GM21723 (cell line): ENCODE measurements at regions not wholly inside any gene's neighbourhood (a gene's known extent, or its start where the extent isn't known, plus 50 kb on each side); places are given as distances from the start of the nearest gene placed in this dataset.
A peak's percentile ranks its signal among the peaks of the same experiment; 100 is the strongest.

Experiments used
- ATAC-seq: cut with Tn5 transposase; IDR thresholded peaks from one replicate; pipeline ENCODE4 v1.9.1; 2021; ENCODE audit warnings: mild to moderate bottlenecking, moderate library complexity; ENCODE audit not compliant: unreplicated experiment

- no peak for ATAC-seq
These were observed 101.8 kb upstream of the ERBB4 start for GRCh38 chr2:212640428-212640827.

DNA sequence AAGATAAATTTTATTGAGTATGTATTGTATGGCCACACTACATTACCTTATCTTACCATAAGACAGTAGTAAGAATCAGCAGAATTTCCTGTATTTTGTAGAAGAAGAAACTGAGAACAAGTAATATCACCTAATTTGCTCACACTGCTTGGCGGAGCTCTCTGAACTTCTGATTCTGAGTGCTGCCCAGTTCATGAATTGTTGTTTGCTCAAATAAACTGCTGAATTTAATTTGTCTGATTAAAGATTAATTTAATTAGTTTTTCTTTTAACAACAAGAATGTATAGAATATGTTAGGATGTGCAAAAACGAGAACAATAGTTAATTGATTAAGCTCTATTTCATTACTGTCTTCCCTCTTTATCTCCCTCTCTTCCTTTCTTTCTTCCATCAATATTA lies 100.1 kb upstream of the ERBB4 start:
- ATAC-seq = no peak

DNA sequence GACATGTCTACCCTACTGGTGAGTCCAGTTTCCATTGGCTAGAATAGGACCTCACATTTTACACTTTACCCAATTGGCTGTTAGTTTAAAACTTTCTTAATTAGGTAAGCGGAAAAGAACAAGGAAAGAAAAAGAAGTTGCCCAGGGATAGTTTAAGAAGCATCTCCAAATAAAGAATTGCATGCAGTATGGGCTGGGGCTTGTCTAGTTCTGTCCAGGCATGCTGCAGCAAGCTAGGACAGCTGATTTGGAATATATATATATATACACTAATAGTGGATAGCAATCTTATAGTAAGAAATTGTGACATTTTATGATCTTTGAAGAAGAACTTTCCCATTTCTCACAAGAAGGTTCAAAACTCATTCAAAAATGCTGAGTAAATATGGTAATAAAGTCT lies 90.0 kb upstream of the ERBB4 start:
- ATAC-seq = no peak

- no peak for ATAC-seq
These were observed 87.8 kb upstream of the ERBB4 start for GRCh38 chr2:212626371-212626918.

- ATAC-seq = no peak
These were observed 81.4 kb upstream of the ERBB4 start for GRCh38 chr2:212619954-212620353.

DNA sequence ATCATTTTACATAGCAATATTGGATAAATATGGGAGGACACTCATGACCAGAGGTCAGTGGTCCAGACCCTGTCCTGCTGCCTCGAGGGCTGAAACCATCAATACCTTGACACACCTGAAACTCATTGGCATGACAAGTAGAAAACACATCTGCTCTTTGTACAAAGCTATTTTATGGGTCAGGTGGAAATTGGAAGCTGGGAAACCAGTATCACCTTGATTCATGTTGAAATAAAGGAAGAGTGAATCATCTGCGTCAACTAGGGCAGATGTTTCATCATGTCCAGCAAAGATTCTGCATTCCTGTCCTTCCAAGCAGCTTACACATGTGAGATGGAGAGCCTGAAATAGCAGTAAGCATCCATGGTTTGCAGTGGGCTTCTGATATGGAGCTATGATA lies 80.0 kb upstream of the ERBB4 start:
- no peak for ATAC-seq

- ATAC-seq = no peak
These were observed 72.3 kb upstream of the ERBB4 start for GRCh38 chr2:212610872-212611425.

DNA sequence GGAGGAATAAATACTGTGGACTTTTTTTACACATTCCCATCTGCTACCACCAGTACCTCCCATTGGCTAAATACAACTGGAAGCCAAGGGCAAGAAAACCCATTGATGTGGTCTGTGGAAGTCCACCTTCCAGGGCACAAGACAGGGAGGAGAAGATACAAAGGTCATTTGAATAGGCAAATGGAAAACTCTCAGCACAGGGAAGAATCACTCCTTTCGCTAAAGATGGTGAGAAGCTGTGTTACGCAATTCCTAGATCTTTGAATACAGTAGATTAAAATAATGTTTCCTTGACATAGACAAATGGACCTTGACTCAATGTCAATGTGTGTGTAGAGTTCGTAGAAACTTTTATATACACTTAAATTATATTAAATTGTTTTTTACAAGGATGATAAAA lies 70.9 kb upstream of the ERBB4 start:
- no peak for ATAC-seq

DNA sequence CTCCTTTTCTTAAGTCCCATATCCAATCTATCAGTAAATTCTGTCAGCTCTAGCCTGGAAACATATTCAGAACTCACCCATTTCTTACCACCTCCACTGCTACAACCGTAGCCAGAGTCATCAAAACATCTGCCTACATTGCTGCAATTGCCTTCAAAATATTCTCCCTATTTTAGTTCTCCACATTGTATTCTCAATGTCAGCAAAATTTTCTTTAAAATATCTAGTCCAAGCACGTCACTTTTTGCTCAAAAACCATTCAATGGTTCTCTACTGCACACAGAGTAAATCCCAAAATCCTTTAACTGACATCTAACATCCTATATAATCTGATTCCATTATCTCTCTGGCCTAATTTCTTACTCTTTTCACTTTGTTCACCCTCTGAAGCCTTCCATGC lies 68.5 kb upstream of the ERBB4 start:
- ATAC-seq = no peak

- ATAC-seq = no peak
These were observed 67.6 kb upstream of the ERBB4 start for GRCh38 chr2:212606232-212606631.

DNA sequence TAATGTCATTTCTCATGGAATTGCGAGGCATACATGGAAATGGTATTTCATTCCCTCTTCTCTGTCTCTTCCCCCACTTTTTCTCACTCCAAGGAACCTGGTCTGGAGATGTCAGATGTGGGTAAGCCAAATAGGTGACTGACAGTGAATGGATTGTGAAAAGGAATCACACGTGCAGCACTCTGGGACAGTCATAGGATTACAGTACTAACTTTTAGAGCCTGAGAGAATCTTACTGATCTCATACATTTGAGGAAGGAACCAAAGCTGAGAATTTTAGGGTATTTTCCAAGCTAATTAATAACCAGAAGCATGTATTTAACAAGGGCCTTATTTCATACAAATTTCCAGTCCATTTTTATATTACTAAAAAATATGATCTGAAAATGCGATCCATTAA lies 58.1 kb upstream of the ERBB4 start:
- no peak for ATAC-seq

DNA sequence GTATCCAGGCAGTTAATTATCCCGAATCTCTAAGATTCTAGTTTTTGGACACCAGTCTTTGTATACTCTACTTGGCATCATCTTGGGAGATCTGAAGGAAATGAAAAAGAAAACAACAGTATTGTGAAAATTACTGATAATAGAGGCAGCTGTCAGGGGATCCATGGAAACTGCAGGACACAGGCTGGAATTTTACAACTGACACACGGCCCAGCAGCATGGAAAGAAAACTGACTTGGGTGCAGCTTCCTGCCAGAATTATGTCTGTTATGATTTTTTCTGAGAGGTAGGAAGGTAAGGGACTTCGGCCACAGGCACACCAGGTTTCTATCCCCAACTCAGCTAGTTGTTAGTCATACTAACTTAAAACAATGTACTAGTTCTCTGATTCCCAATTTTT lies 57.7 kb upstream of the ERBB4 start:
- ATAC-seq = no peak

DNA sequence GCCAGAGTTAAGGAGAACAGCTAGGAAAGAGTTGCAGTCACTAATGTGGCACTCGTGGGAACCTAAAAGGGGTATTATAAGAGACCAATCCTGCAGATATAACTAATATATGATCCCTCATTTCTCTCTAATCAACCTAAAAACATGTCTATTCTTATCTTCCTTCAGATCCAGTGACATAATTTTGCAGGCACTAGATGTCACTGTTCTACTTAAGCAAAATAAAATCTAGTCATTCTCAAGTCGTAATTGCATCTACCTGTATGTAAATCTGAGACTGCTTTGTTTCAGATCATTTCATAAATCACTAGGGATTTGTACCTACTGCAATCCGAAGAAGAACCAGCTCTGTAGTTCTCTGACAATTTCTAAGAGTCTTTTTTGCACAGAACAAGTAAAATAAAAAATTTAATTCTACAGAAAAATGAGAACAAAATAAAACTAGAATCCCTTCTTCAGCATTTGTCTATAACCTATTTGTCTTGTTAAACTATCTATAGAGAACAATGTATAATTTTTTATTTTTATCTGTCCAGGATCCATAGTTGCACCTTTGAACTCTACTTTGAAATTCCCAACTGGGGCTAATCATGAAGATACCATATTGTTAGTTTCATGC lies 56.5 kb upstream of the ERBB4 start:
- peak; percentile 53 for ATAC-seq

DNA sequence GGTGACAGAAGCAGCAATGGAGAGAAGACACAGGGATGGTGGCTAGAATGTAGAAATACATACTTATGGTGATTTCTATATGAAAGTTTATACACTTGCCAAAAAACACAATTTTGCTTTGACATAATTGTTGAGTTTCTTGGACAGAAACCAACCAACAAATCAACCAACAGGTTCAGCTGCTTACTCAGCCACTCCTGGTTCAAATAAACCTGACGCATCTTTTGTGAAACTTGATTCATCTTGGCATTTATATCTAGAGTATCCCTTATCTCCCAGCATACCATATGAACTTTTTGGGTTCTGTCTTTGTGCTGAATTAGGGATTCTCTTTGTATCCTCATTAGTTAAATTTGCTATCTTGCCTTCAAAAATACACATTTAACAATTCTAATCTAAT lies 54.1 kb upstream of the ERBB4 start:
- ATAC-seq = no peak
